IMR-90 (cell line): ENCODE measurements at regions not wholly inside any gene's neighbourhood (a gene's known extent, or its start where the extent isn't known, plus 50 kb on each side); places are given as distances from the start of the nearest gene placed in this dataset.

Source experiments
- ATAC-seq: fragments of 200-7000 bp; cut with Tn5 transposase; 2 replicates; pipeline ENCODE4 v1.9.1; 2020; ENCODE audit warnings: low read depth, mild to moderate bottlenecking, moderate library complexity
- BruUV-seq: library from RNA; stranded (reverse); fragments of 400-500 nt; replicated peaks from 2 replicates; lab custom pipeline; 2021; lab: Mats Ljungman, UMichigan
- CTCF ChIA-PET: fragments of 300-600 bp; formaldehyde crosslinking; extraction: SDS; loops from one replicate; lab custom pipeline; 2021; ENCODE audit warnings: antibody characterized with exemption; lab: Yijun Ruan, JAX
- POLR2A ChIA-PET: fragments of 300-600 bp; sonication (Branson Sonifier 250); formaldehyde crosslinking; loops from one replicate; lab custom pipeline; 2022; ENCODE audit warnings: antibody characterized with exemption; ENCODE audit not compliant: unreplicated experiment; lab: Charles Lee
- DNase-seq: peaks from one replicate; pipeline ENCODE4 v3.0.0; 2013
- H2AFZ ChIP-seq: replicated peaks from 2 replicates; pipeline ENCODE3; 2013; ENCODE audit warnings: low read length, mild to moderate bottlenecking; ENCODE audit not compliant: poor library complexity
- H2AK5ac ChIP-seq: 2 replicates; pipeline ENCODE4 v1.6.1; 2013; ENCODE audit warnings: low read depth, low read length, inconsistent platforms
- H2AK9ac ChIP-seq: replicated peaks from 2 replicates; pipeline ENCODE3; 2013; ENCODE audit warnings: mild to moderate bottlenecking, low read depth, low read length, moderate library complexity; ENCODE audit not compliant: poor library complexity
- H2BK120ac ChIP-seq: 2 replicates; pipeline ENCODE4 v1.6.1; 2013; ENCODE audit warnings: low read depth, low read length, inconsistent platforms
- H2BK15ac ChIP-seq: 3 replicates; pipeline ENCODE4 v1.6.1; 2013; ENCODE audit warnings: low read depth, low read length, inconsistent platforms
- H2BK20ac ChIP-seq: 2 replicates; pipeline ENCODE4 v1.6.1; 2013; ENCODE audit warnings: low read depth, mild to moderate bottlenecking, inconsistent platforms, low read length, moderate library complexity
- H2BK5ac ChIP-seq: 2 replicates; pipeline ENCODE4 v1.6.1; 2013; ENCODE audit warnings: mild to moderate bottlenecking, low read depth, low read length, inconsistent platforms; ENCODE audit not compliant: poor library complexity, severe bottlenecking
- H3K14ac ChIP-seq: replicated peaks from 2 replicates; pipeline ENCODE4 v1.6.1; 2013; ENCODE audit warnings: low read depth, low read length, inconsistent platforms
- H3K18ac ChIP-seq: 2 replicates; pipeline ENCODE4 v1.6.1; 2013; ENCODE audit warnings: low read depth, low read length, control low read depth
- H3K23ac ChIP-seq: 2 replicates; pipeline ENCODE4 v1.6.1; 2013; ENCODE audit warnings: low read depth, low read length, inconsistent platforms
- H3K27ac ChIP-seq: 2 replicates; pipeline ENCODE4 v1.5.1; 2013; ENCODE audit warnings: mild to moderate bottlenecking, control low read depth, low read length; ENCODE audit not compliant: insufficient read depth
- H3K27me3 ChIP-seq: 2 replicates; pipeline ENCODE4 v1.6.1; 2013; ENCODE audit warnings: low read length; ENCODE audit not compliant: control insufficient read depth, insufficient read depth
- H3K36me3 ChIP-seq: 2 replicates; pipeline ENCODE4 v1.6.1; 2013; ENCODE audit warnings: low read length, mixed read lengths; ENCODE audit not compliant: control insufficient read depth, insufficient read depth
- H3K4ac ChIP-seq: 2 replicates; pipeline ENCODE4 v1.6.1; 2013; ENCODE audit warnings: low read depth, low read length, inconsistent platforms
- H3K4me1 ChIP-seq: 2 replicates; pipeline ENCODE4 v1.6.1; 2013; ENCODE audit warnings: low read length, mixed read lengths; ENCODE audit not compliant: control insufficient read depth, insufficient read depth
- H3K4me2 ChIP-seq: 2 replicates; pipeline ENCODE4 v1.6.1; 2013; ENCODE audit warnings: low read depth, mild to moderate bottlenecking, control low read depth, low read length, moderate library complexity
- H3K4me3 ChIP-seq: 2 replicates; pipeline ENCODE4 v1.5.1; 2013; ENCODE audit warnings: low read depth, mild to moderate bottlenecking, control low read depth, low read length, moderate library complexity; ENCODE audit not compliant: insufficient read depth
- H3K56ac ChIP-seq: 2 replicates; pipeline ENCODE4 v1.6.1; 2013; ENCODE audit warnings: low read length, inconsistent platforms; ENCODE audit not compliant: insufficient read depth; ENCODE audit errors: extremely low read depth
- H3K79me1 ChIP-seq, 2 experiments: 2 replicates each; pipeline ENCODE4 v1.6.1; 2013; ENCODE audit warnings: low read length in 2 of 2, inconsistent platforms in 1 of 2, low read depth in 1 of 2
- H3K9ac ChIP-seq: 2 replicates; pipeline ENCODE4 v1.6.1; 2013; ENCODE audit warnings: low read depth, low read length, control low read depth
- H3K9me1 ChIP-seq: 2 replicates; pipeline ENCODE4 v1.6.1; 2013; ENCODE audit warnings: low read length, inconsistent platforms; ENCODE audit not compliant: insufficient read depth
- H3K9me3 ChIP-seq: 2 replicates; pipeline ENCODE4 v1.6.1; 2013; ENCODE audit warnings: low read length; ENCODE audit not compliant: control insufficient read depth, insufficient read depth
- H4K20me1 ChIP-seq: 2 replicates; pipeline ENCODE4 v1.6.1; 2013; ENCODE audit warnings: low read length, inconsistent platforms; ENCODE audit not compliant: insufficient read depth
- H4K5ac ChIP-seq: 2 replicates; pipeline ENCODE4 v1.6.1; 2013; ENCODE audit warnings: mild to moderate bottlenecking, low read depth, low read length, control low read depth
- H4K8ac ChIP-seq, 2 experiments: 2 replicates each; pipeline ENCODE4 v1.6.1; 2013; ENCODE audit warnings: low read depth in 2 of 2, low read length in 2 of 2, control low read depth in 1 of 2, inconsistent platforms in 1 of 2
- H4K91ac ChIP-seq: 2 replicates; pipeline ENCODE4 v1.6.1; 2013; ENCODE audit warnings: low read depth, low read length, inconsistent platforms; ENCODE audit not compliant: insufficient read depth
- BHLHE40 ChIP-seq: fragments of 150-350 bp; IDR thresholded peaks from 2 replicates; pipeline ENCODE4 v1.6.1; 2016; ENCODE audit warnings: mild to moderate bottlenecking, low read depth, low read length
- FOS ChIP-seq: fragments of 150-350 bp; IDR thresholded peaks from 2 replicates; pipeline ENCODE4 v1.6.1; 2016; ENCODE audit warnings: low read depth, low read length
- MAFK ChIP-seq: IDR thresholded peaks from 2 replicates; pipeline ENCODE4 v1.6.1; 2012; ENCODE audit warnings: low read depth, low read length, improper control_type of control experiment
- MAZ ChIP-seq: IDR thresholded peaks from 2 replicates; pipeline ENCODE4 v1.6.1; 2012; ENCODE audit warnings: low read depth, mild to moderate bottlenecking, low read length, improper control_type of control experiment, moderate library complexity, borderline replicate concordance
- POLR2A ChIP-seq: IDR thresholded peaks from 2 replicates; pipeline ENCODE4 v1.6.1; 2012; ENCODE audit warnings: mild to moderate bottlenecking, low read depth, low read length
- RAD21 ChIP-seq: IDR thresholded peaks from 2 replicates; pipeline ENCODE4 v1.6.1; 2012; ENCODE audit warnings: low read length, improper control_type of control experiment
- RCOR1 ChIP-seq: IDR thresholded peaks from 2 replicates; pipeline ENCODE4 v1.6.1; 2012; ENCODE audit warnings: mild to moderate bottlenecking, low read length, improper control_type of control experiment; ENCODE audit not compliant: insufficient replicate concordance
- RFX5 ChIP-seq: IDR thresholded peaks from 2 replicates; pipeline ENCODE4 v1.8.0; 2012; ENCODE audit warnings: low read depth, mild to moderate bottlenecking, low read length, moderate library complexity
- SMC3 ChIP-seq: fragments of 150-350 bp; IDR thresholded peaks from 2 replicates; pipeline ENCODE4 v1.6.1; 2016; ENCODE audit warnings: low read depth, mild to moderate bottlenecking, antibody characterized with exemption, low read length, moderate library complexity
- WGBS, 2 experiments: methylation state at CpG; one replicate each; pipeline versions ENCODE4 v1.1.5 to v1.1.7; 2013; ENCODE audit warnings: missing lambda C conversion rate in 2 of 2; ENCODE audit not compliant: insufficient read length in 1 of 2; ENCODE audit errors: extremely low coverage in 2 of 2; 5-methylcytosine and 5-hydroxymethylcytosine counted together
- dilution Hi-C: fragments of 300-500 bp; cut with HindIII; formaldehyde crosslinking; loops from one replicate; pipeline ENCODE4 v1.14.3; 2018; ENCODE audit warnings: low sequenced_read_pairs; ENCODE audit not compliant: unreplicated experiment
- in situ Hi-C: fragments of 300-500 bp; cut with MboI; formaldehyde crosslinking; loops from 3 replicates; pipeline ENCODE4 v1.14.3; 2019; ENCODE audit warnings: low sequenced_read_pairs, inconsistent platforms, mixed read lengths
- intact Hi-C: fragments of 100-400 bp; cut with micrococcal nuclease; formaldehyde crosslinking; loops from 2 replicates; pipeline ENCODE4 v1.10.0; 2022

DNA sequence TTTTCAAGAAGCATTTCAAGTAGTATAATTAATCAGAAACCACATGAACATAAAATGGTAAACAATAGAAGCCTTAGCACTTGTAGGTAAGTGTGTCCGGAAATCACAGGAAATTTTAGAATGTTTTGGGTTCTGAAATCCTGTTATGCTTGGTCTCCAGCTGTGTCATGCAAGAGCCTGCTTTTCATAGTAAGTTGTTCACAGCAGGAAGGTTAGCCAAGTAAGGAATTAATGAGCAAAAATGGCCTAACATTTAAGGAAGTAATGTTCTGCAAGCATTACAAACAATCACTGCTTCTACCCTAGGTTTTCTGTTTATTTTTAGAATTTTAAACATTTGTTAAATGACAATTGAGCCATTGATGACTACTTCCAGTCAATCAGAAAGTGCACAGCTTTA, 669.5 kb downstream of the SLCO4C1 start:
- Histone ChIP-seq H2AK9ac (no peak overlapping the region), H3K14ac (no peak overlapping the region), H3K4ac (no peak overlapping the region), H3K4me2 (no peak overlapping the region), H4K20me1 (no peaks in the 10 kb centered on the region), H2AK5ac (no peak overlapping the region), H2AFZ (no peak overlapping the region), H3K27me3 (no peaks in the 10 kb centered on the region), H3K56ac (no peak overlapping the region), H2BK15ac (no peak overlapping the region), H2BK120ac (no peak overlapping the region), H2BK5ac (no peak overlapping the region), H3K23ac (no peak overlapping the region), H3K18ac (no peak overlapping the region), H3K9me1 (no peaks in the 10 kb centered on the region), H3K9ac (no peak overlapping the region), H3K36me3 (no peaks in the 10 kb centered on the region), H4K5ac (no peak overlapping the region), H3K79me1 (no peaks in the 10 kb centered on the region), H4K8ac (no peak overlapping the region), H2BK20ac (no peak overlapping the region), H3K27ac (no peak overlapping the region), H3K9me3 (no peaks in the 10 kb centered on the region), H3K4me3 (no peak overlapping the region), H3K4me1 (no peaks in the 10 kb centered on the region), H4K91ac (no peak overlapping the region)
- dilution Hi-C loops (no loop called here), in situ Hi-C loops (no loop called here), intact Hi-C loops (no loop called here)
- no peak for DNase-seq
- CTCF ChIA-PET: no interaction called here
- ATAC-seq: no peak
- BruUV-seq: no TSS peak
- POLR2A ChIA-PET: no interaction called here
- TF ChIP-seq RCOR1 (no peak), SMC3 (no peak), RFX5 (no peak), RAD21 (no peak), BHLHE40 (no peak), MAZ (no peak), FOS (no peak), POLR2A (no peak), MAFK (no peak)
- no CpG with 5 or more reads among the region's 1 CpG for WGBS, 2 experiments
